ENCODE measurements at regions not wholly inside any gene's neighbourhood (a gene's known extent, or its start where the extent isn't known, plus 50 kb on each side); places are given as distances from the start of the nearest gene placed in this dataset.

GRCh38 chr2:150859877-150860276, 372.4 kb upstream of the RND3 start:
- Histone ChIP-seq H3K9me3 (ENCODE audit: control insufficient read depth, insufficient read depth, low read depth, low read length) (no peaks in the 10 kb centered on the region), H3K36me3 (ENCODE audit: control insufficient read depth, insufficient read depth, low read length) (no peaks in the 10 kb centered on the region), H3K27ac (ENCODE audit: low read length) (no peak overlapping the region), H3K27me3 (ENCODE audit: control insufficient read depth, insufficient read depth, low read length) (no peaks in the 10 kb centered on the region), H3K4me3 (ENCODE audit: low read depth in 2 of 2, low read length in 2 of 2) (no peak overlapping the region), H3K4me1 (ENCODE audit: control insufficient read depth, insufficient read depth, low read length) (no peaks in the 10 kb centered on the region)
- intact Hi-C loops (cut with micrococcal nuclease; ENCODE audit: unreplicated experiment), result no loop called here
- TF ChIP-seq TCF7L2 (IDR thresholded peaks at IDR 0.05; ENCODE audit: low read depth, low read length), result no peak
- no peak for TF ChIP-seq CTCF (IDR thresholded peaks at IDR 0.05)
- no peak for TF ChIP-seq REST (IDR thresholded peaks at IDR 0.05; ENCODE audit: insufficient read depth in 1 of 2, low read depth in 2 of 2, low read length in 1 of 2)
- no peak for TF ChIP-seq POLR2AphosphoS5 (IDR thresholded peaks at IDR 0.05; ENCODE audit: low read depth, low read length)
- TF ChIP-seq SIN3A (IDR thresholded peaks at IDR 0.05; ENCODE audit: borderline replicate concordance, insufficient read depth, low read depth, low read length), result no peak
- POLR2A ChIA-PET, result no interaction called here
- DNase-seq (ENCODE audit: low read depth, low spot score) (no peak), ATAC-seq (no peak)
- in situ Hi-C loops (cut with HindIII; ENCODE audit: low pct_unique_long_range_greater_than_20kb, low sequenced_read_pairs), result no loop called here
- CTCF ChIA-PET, result no interaction called here
- BruUV-seq (replicated peaks), result no TSS peak

- no peaks in the 10 kb centered on the region for H3K9me3 ChIP-seq (ENCODE audit: control insufficient read depth, insufficient read depth, low read depth, low read length)
- H3K27me3 ChIP-seq (ENCODE audit: control insufficient read depth, insufficient read depth, low read length), result no peaks in the 10 kb centered on the region
- in situ Hi-C loops (cut with HindIII; ENCODE audit: low pct_unique_long_range_greater_than_20kb, low sequenced_read_pairs), result no loop called here
- intact Hi-C loops (cut with micrococcal nuclease; ENCODE audit: unreplicated experiment), result no loop called here
- no peak overlapping the region for H3K27ac ChIP-seq (ENCODE audit: low read length)
- ChIA-PET POLR2A (no interaction called here), CTCF (no interaction called here)
- BruUV-seq (replicated peaks), result no TSS peak
- no peak overlapping the region for H3K4me3 ChIP-seq (ENCODE audit: low read depth in 2 of 2, low read length in 2 of 2)
- no peak for DNase-seq (ENCODE audit: low read depth, low spot score)
- no peaks in the 10 kb centered on the region for H3K4me1 ChIP-seq (ENCODE audit: control insufficient read depth, insufficient read depth, low read length)
- no peak for TF ChIP-seq CTCF (IDR thresholded peaks at IDR 0.05)
- no peak for TF ChIP-seq REST (IDR thresholded peaks at IDR 0.05; ENCODE audit: insufficient read depth in 1 of 2, low read depth in 2 of 2, low read length in 1 of 2)
- TF ChIP-seq SIN3A (IDR thresholded peaks at IDR 0.05; ENCODE audit: borderline replicate concordance, insufficient read depth, low read depth, low read length), result no peak
- TF ChIP-seq TCF7L2 (IDR thresholded peaks at IDR 0.05; ENCODE audit: low read depth, low read length), result no peak
- no peak for TF ChIP-seq POLR2AphosphoS5 (IDR thresholded peaks at IDR 0.05; ENCODE audit: low read depth, low read length)
- H3K36me3 ChIP-seq (ENCODE audit: control insufficient read depth, insufficient read depth, low read length), result no peaks in the 10 kb centered on the region
- no peak for ATAC-seq
These were observed 371.7 kb upstream of the RND3 start for GRCh38 chr2:150859162-150859561.
